Activated CD4-positive, alpha-beta memory T cell treated with anti-CD3 and anti-CD28 coated beads, Interleukin-2, amount 10 ng/mL, durations not matched to agents 7 days and 5 days (primary cell): ENCODE measurements at regions not wholly inside any gene's neighbourhood (a gene's known extent, or its start where the extent isn't known, plus 50 kb on each side); places are given as distances from the start of the nearest gene placed in this dataset.
"Not testable (repeated sequence)": the region's sequence is repeated elsewhere in the genome, so short reads cannot be mapped to it uniquely, and the experiment has no call there.

ENCODE experiments used
- CTCF ChIA-PET: fragments of 350-600 bp; sonication (Branson Sonifier 250); formaldehyde crosslinking; loops from one replicate; lab custom pipeline; 2021; ENCODE audit warnings: antibody characterized with exemption, inconsistent platforms; lab: Charles Lee
- POLR2A ChIA-PET: fragments of 350-600 bp; sonication (Branson Sonifier 250); formaldehyde crosslinking; loops from one replicate; lab custom pipeline; 2021; ENCODE audit warnings: antibody characterized with exemption; lab: Charles Lee
- DNase-seq: peaks from one replicate; pipeline ENCODE4 v3.0.0-alpha.2; 2020
- H3K27ac Mint-ChIP-seq: one replicate; pipeline ENCODE4 v1.8.0; 2021; ENCODE audit warnings: mild to moderate bottlenecking, mixed read lengths
- H3K27me3 Mint-ChIP-seq: one replicate; pipeline ENCODE4 v1.8.0; 2021; ENCODE audit warnings: mixed read lengths
- H3K36me3 Mint-ChIP-seq: one replicate; pipeline ENCODE4 v1.8.0; 2021; ENCODE audit warnings: low read depth, mixed read lengths
- H3K4me1 Mint-ChIP-seq: one replicate; pipeline ENCODE4 v1.8.0; 2021; ENCODE audit warnings: mixed read lengths
- H3K4me3 Mint-ChIP-seq: one replicate; pipeline ENCODE4 v1.8.0; 2021; ENCODE audit warnings: mild to moderate bottlenecking, mixed read lengths
- H3K9me3 Mint-ChIP-seq: one replicate; pipeline ENCODE4 v1.8.0; 2021; ENCODE audit warnings: mixed read lengths

GRCh38 chr6:84597238-84597875 lies 167.0 kb downstream of the TBX18 start:
- ChIA-PET CTCF (no interaction called here), POLR2A (no interaction called here)
- H3K4me1 Mint-ChIP-seq = no peaks in the 10 kb centered on the region
- DNase-seq = no peak
- H3K9me3 Mint-ChIP-seq = peaks cover 3% of the 10 kb centered on the region
- H3K27me3 Mint-ChIP-seq = no peaks in the 10 kb centered on the region
- no peak overlapping the region for H3K4me3 Mint-ChIP-seq
- no peak overlapping the region for H3K27ac Mint-ChIP-seq
- no peaks in the 10 kb centered on the region for H3K36me3 Mint-ChIP-seq

GRCh38 chr6:84596488-84596887 lies 167.9 kb downstream of the TBX18 start:
- peaks cover 3% of the 10 kb centered on the region for H3K9me3 Mint-ChIP-seq
- ChIA-PET POLR2A (no interaction called here), CTCF (no interaction called here)
- H3K27me3 Mint-ChIP-seq = no peaks in the 10 kb centered on the region
- DNase-seq = no peak
- no peaks in the 10 kb centered on the region for H3K36me3 Mint-ChIP-seq
- H3K4me3 Mint-ChIP-seq = no peak overlapping the region
- no peaks in the 10 kb centered on the region for H3K4me1 Mint-ChIP-seq
- no peak overlapping the region for H3K27ac Mint-ChIP-seq

GRCh38 chr6:84588697-84589080 lies 175.7 kb downstream of the TBX18 start:
- ChIA-PET POLR2A (no interaction called here), CTCF (no interaction called here)
- no peaks in the 10 kb centered on the region for H3K9me3 Mint-ChIP-seq
- H3K36me3 Mint-ChIP-seq = no peaks in the 10 kb centered on the region
- peak overlapping the region; percentile 21 for H3K4me3 Mint-ChIP-seq
- DNase-seq = no peak
- peaks cover 8% of the 10 kb centered on the region for H3K4me1 Mint-ChIP-seq
- no peaks in the 10 kb centered on the region for H3K27me3 Mint-ChIP-seq
- H3K27ac Mint-ChIP-seq = peak overlapping the region; percentile 38

GRCh38 chr6:84587994-84588696 lies 176.3 kb downstream of the TBX18 start:
- H3K9me3 Mint-ChIP-seq, CTCF ChIA-PET, H3K36me3 Mint-ChIP-seq, POLR2A ChIA-PET, DNase-seq, H3K4me1 Mint-ChIP-seq, H3K27me3 Mint-ChIP-seq: not testable (repeated sequence)
- Mint-ChIP-seq H3K4me3 (peak overlapping the region; percentile 21), H3K27ac (peak overlapping the region; percentile 38)

- H3K36me3 Mint-ChIP-seq, CTCF ChIA-PET, H3K4me3 Mint-ChIP-seq, H3K27ac Mint-ChIP-seq, H3K9me3 Mint-ChIP-seq, H3K27me3 Mint-ChIP-seq, DNase-seq, POLR2A ChIA-PET, H3K4me1 Mint-ChIP-seq: not testable (repeated sequence)
These were observed 177.0 kb downstream of the TBX18 start for GRCh38 chr6:84587202-84587940.

GRCh38 chr6:84583784-84584183 lies 180.6 kb downstream of the TBX18 start:
- ChIA-PET POLR2A (no interaction called here), CTCF (no interaction called here)
- H3K4me3 Mint-ChIP-seq = no peak overlapping the region
- peaks cover 2% of the 10 kb centered on the region for H3K9me3 Mint-ChIP-seq
- H3K36me3 Mint-ChIP-seq = no peaks in the 10 kb centered on the region
- H3K27me3 Mint-ChIP-seq = no peaks in the 10 kb centered on the region
- peaks cover 12% of the 10 kb centered on the region for H3K4me1 Mint-ChIP-seq
- no peak for DNase-seq
- no peak overlapping the region for H3K27ac Mint-ChIP-seq

- Mint-ChIP-seq H3K27me3 (no peaks in the 10 kb centered on the region), H3K4me3 (no peak overlapping the region), H3K9me3 (peaks cover 2% of the 10 kb centered on the region), H3K36me3 (no peaks in the 10 kb centered on the region), H3K27ac (no peak overlapping the region), H3K4me1 (peaks cover 6% of the 10 kb centered on the region)
- ChIA-PET POLR2A (no interaction called here), CTCF (no interaction called here)
- DNase-seq = no peak
These were observed 181.4 kb downstream of the TBX18 start for GRCh38 chr6:84582997-84583396.

GRCh38 chr6:84581494-84582259 lies 182.7 kb downstream of the TBX18 start:
- DNase-seq = no peak
- Mint-ChIP-seq H3K9me3 (peaks cover 2% of the 10 kb centered on the region), H3K27ac (no peak overlapping the region), H3K36me3 (no peaks in the 10 kb centered on the region), H3K4me3 (no peak overlapping the region), H3K4me1 (peaks cover 4% of the 10 kb centered on the region), H3K27me3 (no peaks in the 10 kb centered on the region)
- CTCF ChIA-PET = no interaction called here
- POLR2A ChIA-PET = no interaction called here

- ChIA-PET CTCF (no interaction called here), POLR2A (no interaction called here)
- Mint-ChIP-seq H3K4me3 (no peak overlapping the region), H3K27ac (no peak overlapping the region), H3K27me3 (no peaks in the 10 kb centered on the region), H3K36me3 (no peaks in the 10 kb centered on the region), H3K9me3 (peaks cover 2% of the 10 kb centered on the region), H3K4me1 (peaks cover 10% of the 10 kb centered on the region)
- no peak for DNase-seq
These were observed 185.0 kb downstream of the TBX18 start for GRCh38 chr6:84579404-84579803.

- ChIA-PET CTCF (no interaction called here), POLR2A (no interaction called here)
- no peak for DNase-seq
- H3K27me3 Mint-ChIP-seq = no peaks in the 10 kb centered on the region
- peaks cover 6% of the 10 kb centered on the region for H3K4me1 Mint-ChIP-seq
- H3K4me3 Mint-ChIP-seq = no peak overlapping the region
- H3K9me3 Mint-ChIP-seq = peaks cover 2% of the 10 kb centered on the region
- no peaks in the 10 kb centered on the region for H3K36me3 Mint-ChIP-seq
- no peak overlapping the region for H3K27ac Mint-ChIP-seq
These were observed 188.4 kb downstream of the TBX18 start for GRCh38 chr6:84576029-84576428.

GRCh38 chr6:84575264-84575663 lies 189.1 kb downstream of the TBX18 start:
- ChIA-PET CTCF (no interaction called here), POLR2A (no interaction called here)
- Mint-ChIP-seq H3K4me1 (peaks cover 6% of the 10 kb centered on the region), H3K27ac (no peak overlapping the region), H3K9me3 (peaks cover 2% of the 10 kb centered on the region), H3K27me3 (no peaks in the 10 kb centered on the region), H3K36me3 (no peaks in the 10 kb centered on the region), H3K4me3 (no peak overlapping the region)
- DNase-seq = no peak

GRCh38 chr6:84569882-84570281 lies 194.5 kb downstream of the TBX18 start:
- POLR2A ChIA-PET = no interaction called here
- Mint-ChIP-seq H3K36me3 (no peaks in the 10 kb centered on the region), H3K4me1 (no peaks in the 10 kb centered on the region)

GRCh38 chr6:84568971-84569370 lies 195.4 kb downstream of the TBX18 start:
- no peak for DNase-seq
- H3K9me3 Mint-ChIP-seq = peaks cover 4% of the 10 kb centered on the region
- H3K27me3 Mint-ChIP-seq = no peaks in the 10 kb centered on the region
- no peak overlapping the region for H3K4me3 Mint-ChIP-seq
- ChIA-PET POLR2A (no interaction called here), CTCF (no interaction called here)
- no peaks in the 10 kb centered on the region for H3K36me3 Mint-ChIP-seq
- no peaks in the 10 kb centered on the region for H3K4me1 Mint-ChIP-seq
- H3K27ac Mint-ChIP-seq = no peak overlapping the region

More at GRCh38 chr6:84569882-84570281, 194.5 kb downstream of the TBX18 start:
- CTCF ChIA-PET = no interaction called here
- Mint-ChIP-seq H3K27me3 (no peaks in the 10 kb centered on the region), H3K9me3 (peaks cover 2% of the 10 kb centered on the region), H3K4me3 (no peak overlapping the region), H3K27ac (no peak overlapping the region)
- no peak for DNase-seq
